ENCODE measurements at regions not wholly inside any gene's neighbourhood (a gene's known extent, or its start where the extent isn't known, plus 50 kb on each side); places are given as distances from the start of the nearest gene placed in this dataset.

DNA sequence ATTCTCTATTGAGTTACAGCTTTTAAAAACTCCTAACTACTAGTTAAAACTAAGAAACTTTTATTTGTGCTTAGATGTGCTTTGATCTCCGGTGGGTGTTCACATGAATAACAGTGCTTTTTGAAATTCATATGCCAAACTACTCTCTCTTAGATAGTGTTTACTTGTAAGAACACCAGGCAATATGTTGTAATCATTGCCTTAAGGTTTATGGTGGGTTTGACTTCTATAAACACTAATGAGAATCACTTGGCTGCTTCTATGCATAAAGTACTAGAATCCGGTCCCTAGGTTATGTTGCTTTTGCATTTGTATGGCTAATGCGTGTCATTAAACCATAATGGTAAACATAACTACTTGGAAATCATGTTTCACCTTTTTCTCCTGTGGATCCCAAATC is 203.9 kb upstream of the VSTM2A start:
- Mint-ChIP-seq H3K27ac (no peak overlapping the region), H3K4me1 (ENCODE audit: low read depth) (no peaks in the 10 kb centered on the region), H3K36me3 (ENCODE audit: low read depth) (no peaks in the 10 kb centered on the region), H3K27me3 (no peaks in the 10 kb centered on the region), H3K4me3 (no peak overlapping the region), H3K9me3 (peaks cover 35% of the 10 kb centered on the region)
- no peak for DNase-seq

- no peaks in the 10 kb centered on the region for H3K27me3 Mint-ChIP-seq
- H3K4me3 Mint-ChIP-seq = no peak overlapping the region
- no peak for DNase-seq
- no peaks in the 10 kb centered on the region for H3K4me1 Mint-ChIP-seq (ENCODE audit: low read depth)
- no peak overlapping the region for H3K27ac Mint-ChIP-seq
- no peaks in the 10 kb centered on the region for H3K36me3 Mint-ChIP-seq (ENCODE audit: low read depth)
- H3K9me3 Mint-ChIP-seq = peaks cover 35% of the 10 kb centered on the region
Measured at GRCh38 chr7:54339073-54339472, 203.1 kb upstream of the VSTM2A start.

DNA sequence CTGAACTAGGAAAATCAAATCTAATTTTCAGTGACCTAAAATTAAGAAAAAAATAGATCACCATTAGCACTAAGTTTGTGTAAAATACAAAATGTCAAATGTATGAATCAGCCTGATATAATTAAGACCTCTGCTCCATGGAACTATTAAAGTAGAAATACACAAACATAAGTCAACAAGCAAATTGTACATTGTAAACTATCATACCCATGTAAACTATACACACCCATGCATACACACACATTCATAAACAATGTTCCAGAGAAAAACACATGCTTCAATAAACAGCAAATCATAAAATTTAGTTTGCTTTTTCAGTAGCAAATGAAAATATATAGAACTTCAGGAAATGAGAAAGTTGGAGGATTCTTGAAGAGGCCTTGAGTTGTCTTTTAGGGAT is 199.7 kb upstream of the VSTM2A start:
- no peak overlapping the region for H3K27ac Mint-ChIP-seq

DNA sequence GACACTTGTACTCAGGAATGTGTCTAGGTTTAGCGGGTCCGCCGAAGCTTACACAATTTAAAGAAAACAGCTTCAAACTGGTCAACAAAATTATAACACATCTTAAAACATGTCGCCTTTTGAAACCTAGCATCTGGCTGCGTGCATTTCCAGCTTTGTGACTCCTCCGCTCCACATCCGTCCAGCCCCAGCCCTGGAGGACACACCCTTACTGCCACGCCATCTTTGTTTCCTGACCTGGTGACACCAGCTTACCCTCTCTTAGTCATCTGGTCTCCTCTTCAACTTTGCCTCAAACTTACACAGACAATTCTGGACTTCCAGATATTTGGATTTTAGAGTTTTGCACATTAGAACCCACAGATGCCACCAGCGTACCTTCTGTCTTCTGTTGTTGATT is 198.7 kb upstream of the VSTM2A start:
- Mint-ChIP-seq H3K27ac (no peak overlapping the region), H3K27me3 (no peaks in the 10 kb centered on the region), H3K4me3 (no peak overlapping the region), H3K4me1 (ENCODE audit: low read depth) (no peaks in the 10 kb centered on the region), H3K9me3 (peaks cover 36% of the 10 kb centered on the region), H3K36me3 (ENCODE audit: low read depth) (no peaks in the 10 kb centered on the region)
- DNase-seq = no peak

More for the DNA sequence above, 199.7 kb upstream of the VSTM2A start:
- H3K4me3 Mint-ChIP-seq = no peak overlapping the region
- no peaks in the 10 kb centered on the region for H3K4me1 Mint-ChIP-seq (ENCODE audit: low read depth)
- peaks cover 32% of the 10 kb centered on the region for H3K9me3 Mint-ChIP-seq
- DNase-seq = no peak
- no peaks in the 10 kb centered on the region for H3K27me3 Mint-ChIP-seq
- H3K36me3 Mint-ChIP-seq (ENCODE audit: low read depth) = no peaks in the 10 kb centered on the region

DNA sequence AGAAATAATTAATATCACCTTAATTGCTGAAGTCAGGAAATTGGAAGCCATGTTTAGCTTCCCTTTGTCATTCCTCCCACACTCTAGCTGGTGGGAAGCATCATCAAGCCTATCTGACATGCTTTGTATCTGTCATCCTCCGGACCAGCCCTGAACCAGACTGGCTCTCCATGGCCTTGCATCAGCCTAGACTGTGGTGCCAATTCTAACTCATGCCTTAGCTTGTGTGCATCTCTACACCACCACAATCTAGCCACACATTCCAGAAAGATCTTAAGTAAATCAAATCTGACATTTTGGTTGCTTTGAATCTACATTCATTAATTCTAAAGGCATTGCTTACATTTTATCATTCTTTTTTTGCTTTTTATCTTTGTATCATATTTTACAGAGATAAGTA is 196.4 kb upstream of the VSTM2A start:
- H3K27ac Mint-ChIP-seq = no peak overlapping the region
- DNase-seq = no peak
- no peaks in the 10 kb centered on the region for H3K36me3 Mint-ChIP-seq (ENCODE audit: low read depth)
- no peaks in the 10 kb centered on the region for H3K4me1 Mint-ChIP-seq (ENCODE audit: low read depth)
- H3K9me3 Mint-ChIP-seq = peaks cover 41% of the 10 kb centered on the region
- no peaks in the 10 kb centered on the region for H3K27me3 Mint-ChIP-seq
- H3K4me3 Mint-ChIP-seq = no peak overlapping the region

GRCh38 chr7:54349229-54349628 is 192.9 kb upstream of the VSTM2A start:
- Mint-ChIP-seq H3K4me1 (ENCODE audit: low read depth) (no peaks in the 10 kb centered on the region), H3K27me3 (no peaks in the 10 kb centered on the region), H3K9me3 (peaks cover 41% of the 10 kb centered on the region), H3K4me3 (no peak overlapping the region), H3K27ac (no peak overlapping the region), H3K36me3 (ENCODE audit: low read depth) (no peaks in the 10 kb centered on the region)
- no peak for DNase-seq

DNA sequence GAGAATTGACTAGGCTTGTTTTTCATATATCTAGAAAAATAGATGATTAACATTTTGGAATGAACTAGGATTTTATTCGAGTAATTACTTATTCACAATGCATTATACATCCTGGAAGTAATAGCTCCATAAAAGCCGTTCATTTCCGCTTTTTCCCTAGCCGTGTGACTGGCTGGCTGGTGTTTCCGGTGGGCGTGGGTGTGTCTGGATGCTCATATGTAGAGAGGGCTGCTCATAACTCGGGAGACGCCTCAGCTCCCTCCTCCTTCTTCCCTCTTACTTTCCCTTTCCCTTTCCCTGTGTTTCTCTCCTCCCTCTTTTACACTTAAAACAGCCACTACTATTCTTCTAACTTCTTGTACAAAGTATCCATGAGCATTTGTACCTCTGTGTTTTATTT is 187.7 kb upstream of the VSTM2A start:
- Mint-ChIP-seq H3K27me3 (no peaks in the 10 kb centered on the region), H3K36me3 (ENCODE audit: low read depth) (no peaks in the 10 kb centered on the region), H3K4me3 (no peak overlapping the region), H3K27ac (no peak overlapping the region), H3K4me1 (ENCODE audit: low read depth) (no peaks in the 10 kb centered on the region), H3K9me3 (peaks cover 23% of the 10 kb centered on the region)
- no peak for DNase-seq

DNA sequence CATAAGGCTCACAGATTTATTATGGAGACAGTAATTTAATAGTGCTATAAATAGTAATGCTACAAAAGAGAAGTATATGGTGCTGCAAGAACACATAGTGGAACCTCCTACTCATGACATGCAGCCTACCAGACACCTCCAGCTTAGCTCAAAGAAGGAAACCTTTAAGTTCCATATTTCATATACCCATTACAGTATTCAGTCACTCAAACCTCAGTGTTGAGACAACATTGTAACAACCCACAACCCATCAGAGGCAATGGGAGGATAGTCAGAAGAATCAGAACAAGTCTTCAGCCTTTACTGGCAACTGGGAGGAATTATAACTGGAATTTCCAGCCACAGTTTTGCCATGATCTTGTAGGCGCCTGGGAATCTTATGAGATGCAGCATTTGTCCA is 186.3 kb upstream of the VSTM2A start:
- DNase-seq = no peak
- Mint-ChIP-seq H3K36me3 (ENCODE audit: low read depth) (no peaks in the 10 kb centered on the region), H3K27ac (no peak overlapping the region), H3K4me3 (no peak overlapping the region), H3K4me1 (ENCODE audit: low read depth) (no peaks in the 10 kb centered on the region), H3K27me3 (no peaks in the 10 kb centered on the region), H3K9me3 (peaks cover 21% of the 10 kb centered on the region)

GRCh38 chr7:54360075-54360840 is 181.9 kb upstream of the VSTM2A start:
- Mint-ChIP-seq H3K27ac (no peak overlapping the region), H3K4me3 (no peak overlapping the region), H3K4me1 (ENCODE audit: low read depth) (no peaks in the 10 kb centered on the region), H3K36me3 (ENCODE audit: low read depth) (no peaks in the 10 kb centered on the region), H3K27me3 (no peaks in the 10 kb centered on the region), H3K9me3 (peaks cover 16% of the 10 kb centered on the region)
- DNase-seq = no peak

GRCh38 chr7:54390565-54390964 is 151.6 kb upstream of the VSTM2A start:
- no peak for DNase-seq
- Mint-ChIP-seq H3K36me3 (ENCODE audit: low read depth) (no peaks in the 10 kb centered on the region), H3K4me1 (ENCODE audit: low read depth) (no peaks in the 10 kb centered on the region), H3K4me3 (no peak overlapping the region), H3K27me3 (no peaks in the 10 kb centered on the region), H3K27ac (no peak overlapping the region), H3K9me3 (peaks cover 21% of the 10 kb centered on the region)

- Mint-ChIP-seq H3K36me3 (ENCODE audit: low read depth) (no peaks in the 10 kb centered on the region), H3K4me1 (ENCODE audit: low read depth) (no peaks in the 10 kb centered on the region), H3K27ac (no peak overlapping the region), H3K9me3 (peaks cover 16% of the 10 kb centered on the region), H3K27me3 (no peaks in the 10 kb centered on the region), H3K4me3 (no peak overlapping the region)
- no peak for DNase-seq
Measured at GRCh38 chr7:54392935-54393334, 149.2 kb upstream of the VSTM2A start.

DNA sequence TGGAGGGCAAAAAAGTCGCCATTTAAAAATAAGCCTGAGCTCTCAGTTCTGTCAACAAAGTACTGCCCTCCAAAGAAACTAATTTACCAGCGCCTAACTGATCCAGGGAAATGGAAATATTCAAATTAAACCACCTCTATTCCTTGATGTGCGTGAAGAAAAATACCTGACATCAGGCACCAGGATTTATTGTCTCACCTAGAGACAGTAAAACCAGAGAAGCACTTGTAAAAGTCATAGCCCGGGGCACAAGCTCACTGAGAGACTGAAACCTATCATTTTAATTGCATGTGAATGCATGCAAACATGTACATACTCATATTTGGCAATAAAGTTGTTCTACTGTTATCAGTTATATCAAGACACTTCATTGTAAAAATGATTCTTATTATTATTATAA is 147.3 kb upstream of the VSTM2A start:
- H3K9me3 Mint-ChIP-seq = peaks cover 13% of the 10 kb centered on the region
- no peak for DNase-seq
- H3K27me3 Mint-ChIP-seq = no peaks in the 10 kb centered on the region
- H3K27ac Mint-ChIP-seq = no peak overlapping the region
- no peak overlapping the region for H3K4me3 Mint-ChIP-seq
- H3K36me3 Mint-ChIP-seq (ENCODE audit: low read depth) = no peaks in the 10 kb centered on the region
- H3K4me1 Mint-ChIP-seq (ENCODE audit: low read depth) = no peaks in the 10 kb centered on the region

GRCh38 chr7:54397836-54398612 is 144.2 kb upstream of the VSTM2A start:
- Mint-ChIP-seq H3K9me3 (peaks cover 13% of the 10 kb centered on the region), H3K36me3 (ENCODE audit: low read depth) (no peaks in the 10 kb centered on the region), H3K27ac (no peak overlapping the region), H3K27me3 (no peaks in the 10 kb centered on the region), H3K4me1 (ENCODE audit: low read depth) (no peaks in the 10 kb centered on the region), H3K4me3 (no peak overlapping the region)
- DNase-seq = no peak

- H3K9me3 Mint-ChIP-seq = peaks cover 13% of the 10 kb centered on the region
- H3K27me3 Mint-ChIP-seq = no peaks in the 10 kb centered on the region
- no peak overlapping the region for H3K27ac Mint-ChIP-seq
- H3K4me3 Mint-ChIP-seq = no peak overlapping the region
- no peaks in the 10 kb centered on the region for H3K36me3 Mint-ChIP-seq (ENCODE audit: low read depth)
- DNase-seq = no peak
- H3K4me1 Mint-ChIP-seq (ENCODE audit: low read depth) = no peaks in the 10 kb centered on the region
Measured at GRCh38 chr7:54398863-54399262, 143.3 kb upstream of the VSTM2A start.

GRCh38 chr7:54409917-54410316 is 132.3 kb upstream of the VSTM2A start:
- Mint-ChIP-seq H3K9me3 (peaks cover 31% of the 10 kb centered on the region), H3K36me3 (ENCODE audit: low read depth) (no peaks in the 10 kb centered on the region), H3K4me1 (ENCODE audit: low read depth) (no peaks in the 10 kb centered on the region), H3K27ac (no peak overlapping the region), H3K27me3 (no peaks in the 10 kb centered on the region), H3K4me3 (no peak overlapping the region)
- no peak for DNase-seq

All from activated T-cell treated with anti-CD3 and anti-CD28 coated beads, Interleukin-2, amount 50 U/mL, for 24 hours (primary cell).